ENCODE measurements at regions not wholly inside any gene's neighbourhood (a gene's known extent, or its start where the extent isn't known, plus 50 kb on each side); places are given as distances from the start of the nearest gene placed in this dataset.

- no peak for DNase-seq
Observed at GRCh38 chr13:50697746-50698539, 145.5 kb downstream of the DLEU7 start.

- no peak for DNase-seq
Observed at GRCh38 chr13:50699874-50700663, 143.4 kb downstream of the DLEU7 start.

GRCh38 chr13:50700664-50701305 is 142.7 kb downstream of the DLEU7 start:
- DNase-seq = no peak

- no peak for DNase-seq
Observed at GRCh38 chr13:50701469-50701868, 142.0 kb downstream of the DLEU7 start.

GRCh38 chr13:50706505-50706904 is 137.0 kb downstream of the DLEU7 start:
- DNase-seq = no peak

- no peak for DNase-seq
Observed at GRCh38 chr13:50707628-50708027, 135.9 kb downstream of the DLEU7 start.

- DNase-seq = no peak
Observed at GRCh38 chr13:50708461-50708860, 135.0 kb downstream of the DLEU7 start.

- no peak for DNase-seq
Observed at GRCh38 chr13:50709058-50709457, 134.4 kb downstream of the DLEU7 start.

- DNase-seq = no peak
Observed at GRCh38 chr13:50711131-50711815, 132.2 kb downstream of the DLEU7 start.

- DNase-seq = no peak
Observed at GRCh38 chr13:50711996-50712395, 131.5 kb downstream of the DLEU7 start.

GRCh38 chr13:50712456-50712855 is 131.0 kb downstream of the DLEU7 start:
- DNase-seq = no peak

GRCh38 chr13:50712881-50713280 is 130.6 kb downstream of the DLEU7 start:
- DNase-seq = no peak

- no peak for DNase-seq
Observed at GRCh38 chr13:50713523-50714248, 129.8 kb downstream of the DLEU7 start.

- DNase-seq = no peak
Observed at GRCh38 chr13:50714891-50715290, 128.6 kb downstream of the DLEU7 start.

GRCh38 chr13:50715402-50716146 is 127.9 kb downstream of the DLEU7 start:
- no peak for DNase-seq

GRCh38 chr13:50720861-50721671 is 122.4 kb downstream of the DLEU7 start:
- no peak for DNase-seq

GRCh38 chr13:50721672-50721992 is 121.9 kb downstream of the DLEU7 start:
- DNase-seq = no peak

- DNase-seq = no peak
Observed at GRCh38 chr13:50722440-50723125, 120.9 kb downstream of the DLEU7 start.

- DNase-seq = no peak
Observed at GRCh38 chr13:50724438-50724837, 119.1 kb downstream of the DLEU7 start.

- no peak for DNase-seq
Observed at GRCh38 chr13:50724913-50725312, 118.6 kb downstream of the DLEU7 start.
